Stimulated activated memory B cell treated with anti-CD40 and anti-IgM and Interleukin-4, amounts not matched to agents 10 μg/mL and 1 μg/mL and 100 μg/mL, for 72 hours (primary cell): ENCODE measurements at regions not wholly inside any gene's neighbourhood (a gene's known extent, or its start where the extent isn't known, plus 50 kb on each side); places are given as distances from the start of the nearest gene placed in this dataset.

ENCODE experiments used
- ATAC-seq: fragments of 150-1000 bp; cut with Tn5 transposase; 2 replicates; pipeline ENCODE4 v1.10.0; 2021
- H3K27ac Mint-ChIP-seq: one replicate; pipeline ENCODE4 v1.8.0; 2022; ENCODE audit warnings: mild to moderate bottlenecking, mixed read lengths
- H3K27me3 Mint-ChIP-seq: one replicate; pipeline ENCODE4 v1.8.0; 2022; ENCODE audit warnings: mixed read lengths
- H3K36me3 Mint-ChIP-seq: one replicate; pipeline ENCODE4 v1.8.0; 2022; ENCODE audit warnings: mixed read lengths
- H3K4me1 Mint-ChIP-seq: one replicate; pipeline ENCODE4 v1.8.0; 2022; ENCODE audit warnings: mixed read lengths
- H3K4me3 Mint-ChIP-seq: one replicate; pipeline ENCODE4 v1.8.0; 2022; ENCODE audit warnings: mild to moderate bottlenecking, moderate library complexity, mixed read lengths
- H3K9me3 Mint-ChIP-seq: one replicate; pipeline ENCODE4 v1.8.0; 2022; ENCODE audit warnings: mixed read lengths

GRCh38 chr1:87165177-87165576 is 163.5 kb upstream of the LMO4 start:
- ATAC-seq, result no peak
- Mint-ChIP-seq H3K9me3 (no peaks in the 10 kb centered on the region), H3K36me3 (no peaks in the 10 kb centered on the region), H3K4me1 (no peaks in the 10 kb centered on the region), H3K27ac (no peak overlapping the region), H3K27me3 (no peaks in the 10 kb centered on the region), H3K4me3 (no peak overlapping the region)

- no peak overlapping the region for H3K27ac Mint-ChIP-seq
- no peaks in the 10 kb centered on the region for H3K9me3 Mint-ChIP-seq
- ATAC-seq, result no peak
- no peaks in the 10 kb centered on the region for H3K36me3 Mint-ChIP-seq
- H3K27me3 Mint-ChIP-seq, result peaks cover under 1% of the 10 kb centered on the region
- H3K4me1 Mint-ChIP-seq, result no peaks in the 10 kb centered on the region
- H3K4me3 Mint-ChIP-seq, result no peak overlapping the region
Measured at GRCh38 chr1:87167157-87167789, 161.4 kb upstream of the LMO4 start.

- no peak overlapping the region for H3K27ac Mint-ChIP-seq
- peaks cover 8% of the 10 kb centered on the region for H3K27me3 Mint-ChIP-seq
- peak; percentile 46 for ATAC-seq
- no peak overlapping the region for H3K4me3 Mint-ChIP-seq
- no peaks in the 10 kb centered on the region for H3K4me1 Mint-ChIP-seq
- no peaks in the 10 kb centered on the region for H3K36me3 Mint-ChIP-seq
- no peaks in the 10 kb centered on the region for H3K9me3 Mint-ChIP-seq
Measured at GRCh38 chr1:87167848-87168525, 160.7 kb upstream of the LMO4 start.

- H3K27ac Mint-ChIP-seq, result no peak overlapping the region
- peaks cover 10% of the 10 kb centered on the region for H3K27me3 Mint-ChIP-seq
- ATAC-seq, result no peak
- H3K36me3 Mint-ChIP-seq, result no peaks in the 10 kb centered on the region
- no peak overlapping the region for H3K4me3 Mint-ChIP-seq
- no peaks in the 10 kb centered on the region for H3K4me1 Mint-ChIP-seq
- H3K9me3 Mint-ChIP-seq, result no peaks in the 10 kb centered on the region
Measured at GRCh38 chr1:87169263-87169910, 159.3 kb upstream of the LMO4 start.

GRCh38 chr1:87170157-87170556 is 158.5 kb upstream of the LMO4 start:
- Mint-ChIP-seq H3K36me3 (no peaks in the 10 kb centered on the region), H3K4me1 (no peaks in the 10 kb centered on the region), H3K4me3 (no peak overlapping the region), H3K9me3 (peaks cover 1% of the 10 kb centered on the region), H3K27ac (no peak overlapping the region), H3K27me3 (peaks cover 18% of the 10 kb centered on the region)
- no peak for ATAC-seq

GRCh38 chr1:87170931-87171598 is 157.6 kb upstream of the LMO4 start:
- Mint-ChIP-seq H3K9me3 (peaks cover 3% of the 10 kb centered on the region), H3K27ac (no peak overlapping the region), H3K27me3 (peaks cover 23% of the 10 kb centered on the region), H3K4me3 (no peak overlapping the region), H3K4me1 (peaks cover 4% of the 10 kb centered on the region), H3K36me3 (no peaks in the 10 kb centered on the region)
- no peak for ATAC-seq

- Mint-ChIP-seq H3K4me1 (peaks cover 14% of the 10 kb centered on the region), H3K36me3 (no peaks in the 10 kb centered on the region), H3K27ac (no peak overlapping the region), H3K4me3 (no peak overlapping the region), H3K9me3 (peaks cover 3% of the 10 kb centered on the region), H3K27me3 (peaks cover 23% of the 10 kb centered on the region)
- no peak for ATAC-seq
Measured at GRCh38 chr1:87173231-87173630, 155.4 kb upstream of the LMO4 start.

- Mint-ChIP-seq H3K36me3 (no peaks in the 10 kb centered on the region), H3K4me1 (peaks cover 14% of the 10 kb centered on the region), H3K4me3 (no peak overlapping the region), H3K27ac (no peak overlapping the region), H3K27me3 (peaks cover 23% of the 10 kb centered on the region), H3K9me3 (peaks cover 3% of the 10 kb centered on the region)
- no peak for ATAC-seq
Measured at GRCh38 chr1:87174724-87175245, 153.9 kb upstream of the LMO4 start.

GRCh38 chr1:87176087-87176486 is 152.6 kb upstream of the LMO4 start:
- no peaks in the 10 kb centered on the region for H3K36me3 Mint-ChIP-seq
- ATAC-seq, result no peak
- peaks cover 14% of the 10 kb centered on the region for H3K4me1 Mint-ChIP-seq
- H3K9me3 Mint-ChIP-seq, result peaks cover 3% of the 10 kb centered on the region
- peaks cover 23% of the 10 kb centered on the region for H3K27me3 Mint-ChIP-seq
- no peak overlapping the region for H3K27ac Mint-ChIP-seq
- no peak overlapping the region for H3K4me3 Mint-ChIP-seq

- Mint-ChIP-seq H3K4me3 (no peak overlapping the region), H3K36me3 (no peaks in the 10 kb centered on the region), H3K27me3 (peaks cover 24% of the 10 kb centered on the region), H3K4me1 (peaks cover 14% of the 10 kb centered on the region), H3K9me3 (peaks cover 3% of the 10 kb centered on the region), H3K27ac (no peak overlapping the region)
- no peak for ATAC-seq
Measured at GRCh38 chr1:87176514-87176913, 152.2 kb upstream of the LMO4 start.

GRCh38 chr1:87178441-87178840 is 150.2 kb upstream of the LMO4 start:
- no peak for ATAC-seq

GRCh38 chr1:87179076-87179810 is 149.4 kb upstream of the LMO4 start:
- H3K4me1 Mint-ChIP-seq, result peaks cover 14% of the 10 kb centered on the region
- H3K9me3 Mint-ChIP-seq, result peaks cover 3% of the 10 kb centered on the region
- no peak overlapping the region for H3K4me3 Mint-ChIP-seq
- H3K27ac Mint-ChIP-seq, result no peak overlapping the region
- ATAC-seq, result no peak
- H3K36me3 Mint-ChIP-seq, result no peaks in the 10 kb centered on the region
- peaks cover 34% of the 10 kb centered on the region for H3K27me3 Mint-ChIP-seq

More at GRCh38 chr1:87178441-87178840, 150.2 kb upstream of the LMO4 start:
- H3K4me1 Mint-ChIP-seq, result peaks cover 14% of the 10 kb centered on the region
- H3K4me3 Mint-ChIP-seq, result no peak overlapping the region
- peaks cover 28% of the 10 kb centered on the region for H3K27me3 Mint-ChIP-seq
- H3K9me3 Mint-ChIP-seq, result peaks cover 3% of the 10 kb centered on the region
- no peak overlapping the region for H3K27ac Mint-ChIP-seq
- no peaks in the 10 kb centered on the region for H3K36me3 Mint-ChIP-seq

GRCh38 chr1:87179851-87180519 is 148.7 kb upstream of the LMO4 start:
- H3K27ac Mint-ChIP-seq, result no peak overlapping the region
- H3K36me3 Mint-ChIP-seq, result no peaks in the 10 kb centered on the region
- peaks cover 3% of the 10 kb centered on the region for H3K9me3 Mint-ChIP-seq
- no peak for ATAC-seq
- no peak overlapping the region for H3K4me3 Mint-ChIP-seq
- H3K4me1 Mint-ChIP-seq, result peaks cover 14% of the 10 kb centered on the region
- H3K27me3 Mint-ChIP-seq, result peaks cover 35% of the 10 kb centered on the region

GRCh38 chr1:87180682-87181081 is 148.0 kb upstream of the LMO4 start:
- no peak overlapping the region for H3K27ac Mint-ChIP-seq
- no peak overlapping the region for H3K4me3 Mint-ChIP-seq
- H3K4me1 Mint-ChIP-seq, result peaks cover 14% of the 10 kb centered on the region
- H3K36me3 Mint-ChIP-seq, result no peaks in the 10 kb centered on the region
- peaks cover 35% of the 10 kb centered on the region for H3K27me3 Mint-ChIP-seq
- no peaks in the 10 kb centered on the region for H3K9me3 Mint-ChIP-seq
- no peak for ATAC-seq
